HG03521 (cell line): ENCODE measurements at regions not wholly inside any gene's neighbourhood (a gene's known extent, or its start where the extent isn't known, plus 50 kb on each side); places are given as distances from the start of the nearest gene placed in this dataset.

Source experiments
- ATAC-seq: cut with Tn5 transposase; IDR thresholded peaks from one replicate; pipeline ENCODE4 v1.9.1; 2021; ENCODE audit warnings: mild to moderate bottlenecking, moderate library complexity; ENCODE audit not compliant: unreplicated experiment

DNA sequence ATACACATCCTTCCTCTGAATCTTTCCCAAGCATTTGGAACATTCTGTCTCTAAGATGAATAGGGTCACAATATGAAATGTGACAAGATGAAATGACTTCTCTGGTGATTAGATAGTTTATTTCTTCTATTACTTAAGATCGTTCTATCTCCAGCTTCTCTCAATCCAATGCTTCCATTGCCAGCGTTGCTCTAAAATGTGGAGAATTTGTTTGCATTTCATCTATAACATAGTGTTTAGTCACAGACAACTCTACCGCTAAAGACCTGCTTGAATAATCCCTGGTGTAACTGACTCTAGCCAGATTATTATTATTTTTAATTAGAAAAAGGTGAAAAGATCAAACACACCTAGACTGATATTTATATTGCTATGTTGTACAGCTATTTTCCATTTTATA, 184.7 kb upstream of the PRICKLE1 start:
- ATAC-seq = no peak

- no peak for ATAC-seq
These were observed 180.7 kb upstream of the PRICKLE1 start for GRCh38 chr12:42770261-42770660.

GRCh38 chr12:42769455-42769854, 179.9 kb upstream of the PRICKLE1 start:
- ATAC-seq = no peak

- no peak for ATAC-seq
These were observed 178.5 kb upstream of the PRICKLE1 start for GRCh38 chr12:42767998-42768397.

- no peak for ATAC-seq
These were observed 177.9 kb upstream of the PRICKLE1 start for GRCh38 chr12:42767326-42767954.

DNA sequence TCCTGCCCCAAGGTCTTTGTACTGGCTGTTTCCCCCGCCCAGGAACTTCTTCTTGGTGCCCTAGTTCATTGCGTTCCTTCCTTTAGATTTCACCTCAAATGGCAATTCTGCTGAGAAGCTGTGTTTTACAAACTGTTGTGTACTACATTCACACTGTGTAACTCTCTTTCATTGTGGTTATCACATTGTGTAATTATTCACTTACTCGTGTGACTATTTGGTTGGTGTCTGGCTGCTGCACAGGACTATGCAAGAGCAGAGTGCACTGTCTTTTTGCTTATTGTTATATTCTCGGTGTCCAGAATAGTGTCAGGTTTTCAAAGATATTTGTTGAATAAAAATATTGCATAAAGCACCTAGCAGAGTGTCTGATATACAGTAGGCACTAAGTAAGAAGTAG, 177.2 kb upstream of the PRICKLE1 start:
- no peak for ATAC-seq

DNA sequence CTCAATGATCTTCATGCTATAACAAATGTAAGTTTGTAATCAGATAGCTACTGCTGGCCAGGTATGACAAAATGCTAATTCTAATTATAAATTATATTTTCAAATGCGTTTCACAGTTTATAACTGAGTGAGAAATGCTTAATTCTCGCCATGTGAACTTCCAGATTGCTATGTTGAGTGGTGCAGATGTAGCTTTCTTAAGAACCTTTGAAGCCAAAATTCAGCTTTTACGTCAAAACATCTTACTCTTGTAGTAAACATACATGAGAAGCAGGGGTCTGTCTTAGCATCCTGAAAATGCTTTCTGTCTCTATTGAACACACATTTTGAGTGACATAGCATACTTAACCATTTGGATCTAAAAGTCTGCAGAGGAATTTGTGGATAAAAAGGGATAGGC, 176.5 kb upstream of the PRICKLE1 start:
- ATAC-seq = no peak

- no peak for ATAC-seq
These were observed 174.1 kb upstream of the PRICKLE1 start for GRCh38 chr12:42763682-42764081.

- no peak for ATAC-seq
These were observed 172.9 kb upstream of the PRICKLE1 start for GRCh38 chr12:42762395-42762925.

GRCh38 chr12:42761601-42762350, 172.2 kb upstream of the PRICKLE1 start:
- ATAC-seq = no peak

DNA sequence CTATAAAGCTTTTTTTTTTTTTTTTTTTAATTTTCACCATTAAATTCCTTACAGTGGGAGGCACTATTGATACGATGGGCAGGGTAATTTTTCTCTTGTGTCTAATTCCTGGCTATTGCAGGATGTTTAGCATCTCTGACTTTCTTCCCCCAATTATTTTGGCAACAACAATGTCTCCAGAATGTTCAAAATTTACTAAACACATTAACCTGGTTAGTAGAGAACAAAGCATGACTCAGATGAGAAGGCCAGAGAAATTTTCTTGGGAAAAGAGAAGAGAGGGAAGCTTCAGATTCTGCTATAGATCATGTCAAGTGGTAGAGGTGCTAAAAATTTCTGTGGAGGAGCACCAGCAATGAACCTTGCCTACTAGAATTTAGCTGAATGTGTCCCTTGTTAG, 171.5 kb upstream of the PRICKLE1 start:
- no peak for ATAC-seq

GRCh38 chr12:42760550-42760949, 171.0 kb upstream of the PRICKLE1 start:
- no peak for ATAC-seq

- ATAC-seq = no peak
These were observed 170.2 kb upstream of the PRICKLE1 start for GRCh38 chr12:42759622-42760273.

GRCh38 chr12:42758806-42759205, 169.3 kb upstream of the PRICKLE1 start:
- no peak for ATAC-seq

- no peak for ATAC-seq
These were observed 168.1 kb upstream of the PRICKLE1 start for GRCh38 chr12:42757624-42758119.

DNA sequence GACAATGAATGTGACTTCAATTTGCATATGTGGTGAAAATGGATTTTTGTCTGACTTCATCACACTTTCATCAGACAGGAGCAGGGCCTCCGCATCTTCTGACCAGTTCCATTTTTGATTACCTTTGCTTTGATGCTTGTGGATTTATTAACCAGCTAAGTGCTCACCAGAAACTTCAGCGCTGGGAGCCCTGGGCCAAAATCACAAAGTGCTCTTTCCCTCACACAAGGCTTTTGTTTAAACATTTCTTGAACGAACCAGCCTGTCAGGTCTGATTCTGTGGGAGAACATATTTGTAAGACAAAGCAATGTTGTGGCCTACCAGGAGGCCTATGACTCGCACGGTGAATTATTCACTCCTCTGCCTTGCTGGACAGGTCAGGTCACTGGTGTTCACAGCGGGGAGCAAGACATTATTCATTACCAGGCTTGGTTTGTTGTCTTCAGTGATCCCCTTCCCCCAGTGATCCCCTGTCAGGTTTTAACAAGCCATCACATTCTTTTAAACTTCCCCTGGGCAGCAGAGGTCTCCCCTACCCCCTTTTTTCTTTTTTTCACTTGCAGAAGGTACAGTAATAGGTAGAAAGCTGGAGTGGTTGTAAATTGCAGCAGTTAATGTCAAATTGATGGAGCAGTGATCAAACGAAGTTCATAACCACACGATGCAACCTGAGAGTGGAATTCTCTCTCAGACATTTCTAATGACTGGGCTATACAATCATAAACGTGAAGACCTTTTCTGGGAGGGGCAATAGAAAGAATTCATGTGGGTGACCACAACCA, 167.5 kb upstream of the PRICKLE1 start:
- ATAC-seq = peak; percentile 38

DNA sequence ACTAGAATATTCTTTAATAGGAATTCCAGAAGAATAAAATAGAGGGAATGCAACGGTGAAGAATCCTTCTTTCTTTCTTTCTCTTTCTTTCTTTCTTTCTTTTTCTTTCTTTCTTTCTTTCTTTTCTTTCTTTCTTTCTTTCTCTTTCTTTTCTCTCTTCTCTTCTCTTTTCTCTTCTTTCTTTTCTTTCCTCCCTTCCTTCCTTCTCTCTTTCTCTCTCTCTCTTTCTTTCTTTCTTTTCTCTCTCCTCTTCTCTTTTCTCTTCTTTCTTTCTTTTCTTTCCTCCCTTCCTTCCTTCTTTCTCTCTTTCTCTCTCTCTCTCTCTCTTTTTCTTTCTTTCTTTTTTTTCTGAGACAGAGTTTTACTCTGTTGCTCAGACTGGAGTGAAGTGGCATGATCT, 160.8 kb upstream of the PRICKLE1 start:
- ATAC-seq = no peak

DNA sequence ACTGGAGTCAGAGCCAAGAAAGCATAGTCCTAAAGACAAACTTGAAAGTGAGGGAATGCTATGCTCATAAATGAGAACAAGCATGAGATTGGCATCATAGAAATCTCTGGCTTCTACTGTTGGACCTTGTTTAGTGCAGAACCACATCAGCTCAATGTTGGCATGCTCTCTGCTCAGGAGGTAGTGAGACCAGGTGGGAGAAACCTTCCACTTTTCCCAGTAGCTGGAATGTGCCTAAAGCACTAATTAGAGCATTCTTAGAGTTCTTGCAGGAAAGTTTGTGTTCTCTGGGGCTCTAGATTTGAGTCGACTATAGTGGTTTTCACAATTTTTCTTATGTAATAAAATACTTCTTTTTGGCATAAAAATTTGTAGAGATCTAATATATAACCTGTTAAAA, 159.7 kb upstream of the PRICKLE1 start:
- ATAC-seq = no peak

DNA sequence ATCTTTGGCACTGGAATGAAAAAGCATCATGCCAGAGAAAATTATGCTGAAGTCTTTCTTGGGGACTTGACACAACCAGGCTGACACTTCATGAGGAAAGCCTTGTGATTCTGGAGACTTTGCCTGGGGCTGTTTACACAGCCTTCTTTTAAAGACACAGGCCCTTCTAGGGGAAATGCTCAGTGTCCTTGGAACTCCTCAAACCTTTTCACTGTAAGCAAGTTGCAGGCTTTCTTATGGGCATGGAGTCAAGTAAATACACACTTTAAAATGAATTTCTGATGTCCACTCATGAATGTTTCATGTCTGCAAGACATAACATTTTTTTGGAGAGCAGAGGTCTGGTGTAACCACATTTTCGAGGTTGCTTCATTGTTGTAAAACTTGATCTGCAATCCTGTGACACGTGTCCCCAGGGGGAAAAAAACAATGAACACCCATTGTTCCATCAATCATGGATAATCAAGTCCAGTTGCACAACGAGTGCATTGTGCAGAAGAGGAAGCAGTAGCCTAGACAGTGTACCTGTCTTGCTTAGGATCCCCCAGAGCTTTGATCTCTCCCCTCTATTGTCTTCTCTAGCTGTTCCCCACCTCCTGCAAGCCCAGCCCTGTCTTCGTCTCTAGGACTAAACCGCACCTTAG, 155.1 kb upstream of the PRICKLE1 start:
- ATAC-seq = no peak

DNA sequence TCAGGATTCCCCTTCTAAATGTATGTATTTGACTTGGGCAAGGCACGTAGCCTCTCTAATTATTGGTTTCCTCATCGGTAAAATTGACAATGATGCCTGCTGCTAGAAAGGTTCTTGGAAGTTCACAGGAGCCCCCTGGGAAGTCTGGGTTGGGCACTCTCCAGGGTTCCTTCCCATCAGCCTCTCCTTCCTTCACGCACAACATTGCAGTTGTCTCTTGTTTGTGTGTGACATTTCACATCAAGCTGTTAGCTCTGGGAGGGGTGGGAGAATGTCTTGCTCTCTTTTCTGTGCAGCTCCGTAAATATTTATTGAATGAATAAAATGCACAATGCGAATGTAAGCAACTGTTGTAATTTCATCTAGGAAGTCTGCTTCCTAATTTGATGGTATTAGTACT, 153.2 kb upstream of the PRICKLE1 start:
- no peak for ATAC-seq
